ENCODE measurements at regions not wholly inside any gene's neighbourhood (a gene's known extent, or its start where the extent isn't known, plus 50 kb on each side); places are given as distances from the start of the nearest gene placed in this dataset.
"Not testable (repeated sequence)": the region's sequence is repeated elsewhere in the genome, so short reads cannot be mapped to it uniquely, and the experiment has no call there.

- Histone ChIP-seq H3K4me1 (ENCODE audit: control insufficient read depth, low read length) (no peaks in the 10 kb centered on the region), H4K20me1 (ENCODE audit: control insufficient read depth, insufficient read depth, low read depth, low read length) (no peaks in the 10 kb centered on the region), H3K79me2 (ENCODE audit: control insufficient read depth, low read length) (no peaks in the 10 kb centered on the region), H3K27me3 (ENCODE audit: control insufficient read depth, low read length) (no peaks in the 10 kb centered on the region), H3K36me3 (ENCODE audit: control insufficient read depth, low read length) (no peaks in the 10 kb centered on the region), H3K4me2 (ENCODE audit: low read length) (no peak overlapping the region), H3K4me3 (ENCODE audit: low read length) (no peak overlapping the region), H3K27ac (ENCODE audit: low read depth, low read length) (no peak overlapping the region), H3K9me2 (replicated peaks; ENCODE audit: control insufficient read depth, low read length) (no peaks in the 10 kb centered on the region), H3F3A (ENCODE audit: control insufficient read depth, insufficient read depth) (no peaks in the 10 kb centered on the region), H3K9me3 (ENCODE audit: control insufficient read depth, insufficient read depth, low read length) (peaks cover 4% of the 10 kb centered on the region; the same call in 1 of the 2 replicates)
- no peak for TF ChIP-seq CTCF (IDR thresholded peaks at IDR 0.05; ENCODE audit: low read depth, low read length, poor library complexity, severe bottlenecking)
- no peak for TF ChIP-seq EZH2phosphoT487 (IDR thresholded peaks at IDR 0.05; ENCODE audit: borderline replicate concordance, low read length)
These were observed 345.8 kb downstream of the TEX29 start for GRCh38 chr13:111666164-111666776.

GRCh38 chr13:111667757-111668156, 347.3 kb downstream of the TEX29 start:
- H3K4me1 ChIP-seq (ENCODE audit: control insufficient read depth, low read length): no peaks in the 10 kb centered on the region
- TF ChIP-seq CTCF (IDR thresholded peaks at IDR 0.05; ENCODE audit: low read depth, low read length, poor library complexity, severe bottlenecking) (no peak), EZH2phosphoT487 (IDR thresholded peaks at IDR 0.05; ENCODE audit: borderline replicate concordance, low read length) (no peak)
- no peaks in the 10 kb centered on the region for H3K27me3 ChIP-seq (ENCODE audit: control insufficient read depth, low read length)
- no peaks in the 10 kb centered on the region for H4K20me1 ChIP-seq (ENCODE audit: control insufficient read depth, insufficient read depth, low read depth, low read length)
- no peak overlapping the region for H3K4me3 ChIP-seq (ENCODE audit: low read length)
- no peaks in the 10 kb centered on the region for H3K79me2 ChIP-seq (ENCODE audit: control insufficient read depth, low read length)
- no peaks in the 10 kb centered on the region for H3K36me3 ChIP-seq (ENCODE audit: control insufficient read depth, low read length)
- no peak overlapping the region for H3K27ac ChIP-seq (ENCODE audit: low read depth, low read length)
- no peaks in the 10 kb centered on the region for H3F3A ChIP-seq (ENCODE audit: control insufficient read depth, insufficient read depth)
- no peaks in the 10 kb centered on the region for H3K9me2 ChIP-seq (replicated peaks; ENCODE audit: control insufficient read depth, low read length)
- H3K9me3 ChIP-seq (ENCODE audit: control insufficient read depth, insufficient read depth, low read length): peaks cover 4% of the 10 kb centered on the region; the same call in 1 of the 2 replicates
- H3K4me2 ChIP-seq (ENCODE audit: low read length): no peak overlapping the region

GRCh38 chr13:111668451-111668850, 348.0 kb downstream of the TEX29 start:
- H3K4me2 ChIP-seq (ENCODE audit: low read length): no peak overlapping the region
- TF ChIP-seq CTCF (IDR thresholded peaks at IDR 0.05; ENCODE audit: low read depth, low read length, poor library complexity, severe bottlenecking): no peak
- H3K4me1 ChIP-seq (ENCODE audit: control insufficient read depth, low read length): no peaks in the 10 kb centered on the region
- no peaks in the 10 kb centered on the region for H4K20me1 ChIP-seq (ENCODE audit: control insufficient read depth, insufficient read depth, low read depth, low read length)
- H3K4me3 ChIP-seq (ENCODE audit: low read length): no peak overlapping the region
- no peaks in the 10 kb centered on the region for H3F3A ChIP-seq (ENCODE audit: control insufficient read depth, insufficient read depth)
- peaks cover 4% of the 10 kb centered on the region; the same call in 1 of the 2 replicates for H3K9me3 ChIP-seq (ENCODE audit: control insufficient read depth, insufficient read depth, low read length)
- no peak overlapping the region for H3K27ac ChIP-seq (ENCODE audit: low read depth, low read length)
- H3K36me3 ChIP-seq (ENCODE audit: control insufficient read depth, low read length): no peaks in the 10 kb centered on the region
- no peaks in the 10 kb centered on the region for H3K9me2 ChIP-seq (replicated peaks; ENCODE audit: control insufficient read depth, low read length)
- H3K27me3 ChIP-seq (ENCODE audit: control insufficient read depth, low read length): no peaks in the 10 kb centered on the region
- H3K79me2 ChIP-seq (ENCODE audit: control insufficient read depth, low read length): no peaks in the 10 kb centered on the region

- H3K4me3 ChIP-seq (ENCODE audit: low read length); H3K27ac ChIP-seq (ENCODE audit: low read depth, low read length); H3K4me2 ChIP-seq (ENCODE audit: low read length): not testable (repeated sequence)
These were observed 351.8 kb downstream of the TEX29 start for GRCh38 chr13:111672198-111672597.

GRCh38 chr13:111678120-111678882, 357.9 kb downstream of the TEX29 start:
- H3K4me1 ChIP-seq (ENCODE audit: control insufficient read depth, low read length); H4K20me1 ChIP-seq (ENCODE audit: control insufficient read depth, insufficient read depth, low read depth, low read length); H3K36me3 ChIP-seq (ENCODE audit: control insufficient read depth, low read length); H3K4me2 ChIP-seq (ENCODE audit: low read length); H3K9me2 ChIP-seq (replicated peaks; ENCODE audit: control insufficient read depth, low read length); H3K9me3 ChIP-seq (ENCODE audit: control insufficient read depth, insufficient read depth, low read length); H3K27ac ChIP-seq (ENCODE audit: low read depth, low read length); H3K27me3 ChIP-seq (ENCODE audit: control insufficient read depth, low read length); H3K4me3 ChIP-seq (ENCODE audit: low read length); H3F3A ChIP-seq (ENCODE audit: control insufficient read depth, insufficient read depth); H3K79me2 ChIP-seq (ENCODE audit: control insufficient read depth, low read length): not testable (repeated sequence)

More at GRCh38 chr13:111672198-111672597, 351.8 kb downstream of the TEX29 start:
- H3F3A ChIP-seq (ENCODE audit: control insufficient read depth, insufficient read depth); H3K36me3 ChIP-seq (ENCODE audit: control insufficient read depth, low read length); H3K4me1 ChIP-seq (ENCODE audit: control insufficient read depth, low read length); H3K27me3 ChIP-seq (ENCODE audit: control insufficient read depth, low read length); H3K9me3 ChIP-seq (ENCODE audit: control insufficient read depth, insufficient read depth, low read length); H3K9me2 ChIP-seq (replicated peaks; ENCODE audit: control insufficient read depth, low read length); H4K20me1 ChIP-seq (ENCODE audit: control insufficient read depth, insufficient read depth, low read depth, low read length); H3K79me2 ChIP-seq (ENCODE audit: control insufficient read depth, low read length): not testable (repeated sequence)

All from DOHH2 (cell line).